Hippocampal formation (tissue), 2 donors: ENCODE measurements at regions not wholly inside any gene's neighbourhood (a gene's known extent, or its start where the extent isn't known, plus 50 kb on each side); places are given as distances from the start of the nearest gene placed in this dataset.
"Not testable (repeated sequence)": the region's sequence is repeated elsewhere in the genome, so short reads cannot be mapped to it uniquely, and the experiment has no call there.

Source experiments
- DNase-seq, 2 donors: peaks; one replicate each; lab custom pipeline; 2025; lab: John Stamatoyannopoulos, UW

- not testable (repeated sequence) for DNase-seq
These were observed 120.7 kb upstream of the NIPA1 start for GRCh38 chr15:22665711-22666110.

DNA sequence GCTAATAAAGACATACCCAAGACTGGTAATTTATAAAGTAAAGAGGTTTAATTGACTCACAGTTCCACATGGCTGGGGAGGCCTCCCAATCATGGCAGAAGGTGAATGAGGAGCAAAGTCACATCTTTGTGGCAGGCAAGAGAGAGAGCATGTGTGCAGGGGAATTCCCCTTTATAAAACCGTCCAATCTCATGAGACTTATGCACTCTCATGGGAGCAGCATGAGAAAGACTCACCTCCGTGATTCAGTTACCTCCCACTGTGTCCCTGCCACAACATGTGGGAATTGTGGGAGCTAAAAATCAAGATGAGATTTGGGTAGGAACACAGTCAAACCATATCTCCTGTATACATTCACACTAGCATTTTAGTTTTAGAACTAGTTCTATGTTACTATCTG, 101.7 kb upstream of the NIPA1 start:
- DNase-seq: not testable (repeated sequence)

DNA sequence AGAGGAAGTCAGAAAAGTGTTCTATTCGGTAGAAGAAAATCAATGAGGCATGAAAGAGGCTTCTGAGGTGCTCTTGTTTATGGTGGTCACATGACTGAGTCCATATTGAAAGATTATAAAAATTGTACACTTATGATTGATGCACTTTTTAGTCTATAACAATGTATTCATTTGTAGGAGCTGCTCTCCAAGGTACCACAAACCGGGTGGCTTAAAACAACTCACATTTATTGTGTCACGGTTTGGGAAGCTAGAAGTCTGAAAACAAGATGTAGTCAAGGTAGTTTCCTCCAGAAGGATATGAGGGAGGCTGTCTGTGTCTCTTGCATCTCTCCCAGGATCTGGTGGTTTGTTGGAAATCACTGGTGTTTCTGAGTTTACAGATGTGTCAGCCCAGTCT, 86.6 kb upstream of the NIPA1 start:
- not testable (repeated sequence) for DNase-seq

DNA sequence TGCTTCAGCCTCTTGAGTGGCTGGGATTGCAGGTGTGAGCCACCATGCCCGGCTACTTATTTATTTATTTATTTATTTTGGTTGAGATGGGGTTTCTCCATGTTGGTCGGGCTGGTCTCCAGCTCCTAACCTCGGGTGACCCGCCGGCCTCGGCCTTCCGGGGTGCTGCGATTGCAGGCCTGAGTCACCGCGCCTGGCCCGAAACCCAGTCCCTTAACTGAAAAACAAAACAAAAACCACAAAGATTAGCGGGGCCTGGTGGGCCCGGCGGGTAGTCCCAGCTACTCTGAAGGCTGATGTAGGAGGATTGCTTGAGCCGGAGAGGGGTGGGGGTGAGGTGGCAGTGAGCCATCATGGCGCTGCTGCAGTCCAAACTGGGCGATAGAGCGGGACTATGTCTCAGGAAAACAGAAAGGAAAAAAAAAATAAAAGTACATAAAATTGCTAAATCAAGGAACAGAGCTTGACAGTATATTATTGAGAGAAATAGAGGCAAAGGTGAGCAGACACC, 75.6 kb upstream of the NIPA1 start:
- DNase-seq: not testable (repeated sequence)

DNA sequence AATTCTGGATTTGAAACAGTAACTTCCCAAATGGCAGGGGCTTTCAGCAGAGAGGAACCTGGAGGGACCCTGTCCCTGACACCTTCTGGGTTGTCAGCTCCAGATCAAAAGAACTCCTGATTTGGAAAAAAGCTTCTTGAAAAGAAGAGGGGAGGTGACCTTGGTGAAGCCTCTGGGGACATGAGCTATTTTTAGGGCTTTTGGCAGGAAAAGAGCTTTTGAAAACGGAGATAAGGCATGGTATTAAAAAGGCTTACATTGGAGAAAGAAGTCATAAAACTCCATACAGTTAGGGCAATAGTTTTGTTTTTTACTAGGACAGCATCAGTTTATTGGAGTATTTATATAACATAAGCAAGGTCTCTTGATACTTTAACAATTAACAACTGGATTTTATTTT, 72.5 kb upstream of the NIPA1 start:
- not testable (repeated sequence) for DNase-seq

GRCh38 chr15:22714358-22715132, 71.9 kb upstream of the NIPA1 start:
- DNase-seq: not testable (repeated sequence)

GRCh38 chr15:22715133-22715845, 71.2 kb upstream of the NIPA1 start:
- DNase-seq: not testable (repeated sequence)

- not testable (repeated sequence) for DNase-seq
These were observed 66.5 kb upstream of the NIPA1 start for GRCh38 chr15:22719980-22720379.

DNA sequence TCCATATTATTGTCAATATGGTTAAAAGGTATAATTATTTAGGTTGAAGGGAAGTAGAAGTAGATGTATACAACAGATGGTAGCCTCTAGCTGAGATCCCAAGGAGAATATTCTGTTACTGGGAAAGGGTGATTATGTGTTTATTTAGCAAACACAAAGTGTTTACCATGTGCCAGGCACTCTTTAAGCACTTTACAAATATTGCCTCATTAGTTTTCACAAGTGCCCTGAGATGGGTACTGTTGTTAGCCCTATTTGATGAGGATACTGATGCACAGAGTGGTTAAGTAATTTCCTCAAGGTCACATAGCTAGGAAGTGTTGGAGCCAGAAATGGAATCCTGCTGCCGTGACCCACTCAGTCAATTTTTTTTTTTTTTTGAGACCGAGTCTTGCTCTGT, 60.3 kb upstream of the NIPA1 start:
- not testable (repeated sequence) for DNase-seq

DNA sequence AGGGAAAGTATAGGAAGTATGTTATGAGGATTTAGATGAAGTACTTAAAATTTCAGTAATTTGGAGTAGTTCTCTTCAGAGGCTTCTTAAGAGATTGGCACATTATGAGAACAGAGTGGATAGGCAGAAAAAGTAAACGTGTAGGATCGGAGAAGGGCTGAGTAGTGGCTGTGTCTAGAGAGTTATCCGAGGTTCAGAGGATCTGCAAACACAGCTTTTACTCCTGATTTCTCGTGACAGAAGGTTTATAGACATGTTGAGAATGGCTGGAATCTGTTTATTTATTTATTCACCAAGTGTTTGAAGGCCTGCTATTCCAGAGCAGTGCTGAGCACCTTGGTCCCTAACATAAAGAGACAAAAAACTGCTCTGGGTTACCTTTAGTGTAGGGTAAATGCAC, 51.4 kb upstream of the NIPA1 start:
- not testable (repeated sequence) for DNase-seq

DNA sequence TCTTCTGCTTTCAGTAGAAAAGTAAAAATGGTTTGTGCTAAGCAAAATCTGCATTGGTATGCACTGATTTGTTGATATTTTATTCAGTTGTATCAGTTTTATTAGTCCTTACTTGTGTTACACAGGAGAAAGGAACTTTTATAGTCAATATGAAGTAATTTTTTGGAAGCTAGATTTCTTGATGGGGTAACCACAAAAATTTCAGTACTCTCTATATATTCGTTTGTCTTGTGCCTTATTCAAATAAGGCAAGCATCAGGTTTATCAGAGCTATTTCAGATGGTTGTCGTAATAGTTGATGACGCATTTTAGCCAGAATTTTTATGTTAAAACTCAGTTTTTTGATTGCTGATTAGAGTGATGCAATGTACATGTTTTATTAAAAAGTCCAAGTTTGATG, 50.7 kb upstream of the NIPA1 start:
- no peak for DNase-seq

GRCh38 chr15:22736200-22736599, 50.2 kb upstream of the NIPA1 start:
- not testable (repeated sequence) for DNase-seq
